NB4 (cell line): ENCODE measurements at regions not wholly inside any gene's neighbourhood (a gene's known extent, or its start where the extent isn't known, plus 50 kb on each side); places are given as distances from the start of the nearest gene placed in this dataset.

Experiments
- DNase-seq: peaks from one replicate; pipeline ENCODE4 v3.0.0; 2010; ENCODE audit warnings: low read depth
- H3K4me3 ChIP-seq: one replicate; pipeline ENCODE4 v1.5.1; 2011; ENCODE audit warnings: mild to moderate bottlenecking, low read depth, low read length, moderate library complexity
- MAX ChIP-seq: IDR thresholded peaks from 2 replicates; pipeline ENCODE4 v1.6.1; 2011; ENCODE audit warnings: low read depth, low read length
- MYC ChIP-seq: IDR thresholded peaks from 2 replicates; pipeline ENCODE4 v1.6.1; 2011; ENCODE audit warnings: low read depth, low read length
- POLR2A ChIP-seq: IDR thresholded peaks from 2 replicates; pipeline ENCODE4 v1.6.1; 2011; ENCODE audit warnings: mild to moderate bottlenecking; ENCODE audit not compliant: insufficient read length; ENCODE audit errors: extremely low read depth
- TF ChIP-seq, protein P1 (sequence below): IDR thresholded peaks from one replicate; pipeline ENCODE4 v1.5.1; 2012; ENCODE audit warnings: low read depth, low read length

GRCh38 chr1:98008373-98008772, 87.5 kb upstream of the DPYD start:
- DNase-seq, result no peak

GRCh38 chr1:98005326-98006010, 84.6 kb upstream of the DPYD start:
- no peak overlapping the region for H3K4me3 ChIP-seq
- no peak for DNase-seq

More at GRCh38 chr1:98008373-98008772, 87.5 kb upstream of the DPYD start:
- TF ChIP-seq MYC (no peak), POLR2A (no peak), MAX (no peak)
- TF ChIP-seq, protein P1, sequence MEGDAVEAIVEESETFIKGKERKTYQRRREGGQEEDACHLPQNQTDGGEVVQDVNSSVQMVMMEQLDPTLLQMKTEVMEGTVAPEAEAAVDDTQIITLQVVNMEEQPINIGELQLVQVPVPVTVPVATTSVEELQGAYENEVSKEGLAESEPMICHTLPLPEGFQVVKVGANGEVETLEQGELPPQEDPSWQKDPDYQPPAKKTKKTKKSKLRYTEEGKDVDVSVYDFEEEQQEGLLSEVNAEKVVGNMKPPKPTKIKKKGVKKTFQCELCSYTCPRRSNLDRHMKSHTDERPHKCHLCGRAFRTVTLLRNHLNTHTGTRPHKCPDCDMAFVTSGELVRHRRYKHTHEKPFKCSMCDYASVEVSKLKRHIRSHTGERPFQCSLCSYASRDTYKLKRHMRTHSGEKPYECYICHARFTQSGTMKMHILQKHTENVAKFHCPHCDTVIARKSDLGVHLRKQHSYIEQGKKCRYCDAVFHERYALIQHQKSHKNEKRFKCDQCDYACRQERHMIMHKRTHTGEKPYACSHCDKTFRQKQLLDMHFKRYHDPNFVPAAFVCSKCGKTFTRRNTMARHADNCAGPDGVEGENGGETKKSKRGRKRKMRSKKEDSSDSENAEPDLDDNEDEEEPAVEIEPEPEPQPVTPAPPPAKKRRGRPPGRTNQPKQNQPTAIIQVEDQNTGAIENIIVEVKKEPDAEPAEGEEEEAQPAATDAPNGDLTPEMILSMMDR, result no peak
- no peak overlapping the region for H3K4me3 ChIP-seq

GRCh38 chr1:98003442-98003841, 82.6 kb upstream of the DPYD start:
- no peak overlapping the region for H3K4me3 ChIP-seq
- DNase-seq, result no peak
- TF ChIP-seq MAX (no peak), POLR2A (no peak), MYC (no peak)
- TF ChIP-seq, protein P1, result no peak

More at GRCh38 chr1:98005326-98006010, 84.6 kb upstream of the DPYD start:
- TF ChIP-seq MAX (no peak), MYC (no peak), POLR2A (no peak)
- TF ChIP-seq, protein P1, result no peak

DNA sequence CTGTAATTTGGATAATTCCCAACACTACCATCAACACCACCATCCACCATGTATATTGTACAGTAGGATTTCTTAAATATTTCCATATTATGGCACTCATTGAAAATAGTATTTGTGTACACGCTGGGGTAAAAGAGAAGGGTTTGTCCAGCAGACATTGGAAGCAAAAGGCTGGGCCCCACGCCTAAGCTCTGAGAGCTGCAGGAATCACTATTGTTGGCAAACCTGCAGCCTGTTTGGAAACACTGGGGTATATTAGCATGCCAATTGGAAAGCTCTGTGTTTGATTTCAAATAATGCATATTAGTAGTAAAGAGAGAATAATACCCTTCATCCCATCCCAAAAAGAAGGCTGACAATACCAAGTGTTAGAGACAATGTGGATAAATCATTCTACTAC, 81.5 kb upstream of the DPYD start:
- no peak for DNase-seq
- TF ChIP-seq MAX, result no peak
- TF ChIP-seq MYC, result no peak
- TF ChIP-seq, protein P1, result no peak
- no peak for TF ChIP-seq POLR2A
- no peak overlapping the region for H3K4me3 ChIP-seq

- no peak for DNase-seq
- TF ChIP-seq, protein P1, result no peak
- no peak for TF ChIP-seq MYC
- TF ChIP-seq POLR2A, result no peak
- no peak for TF ChIP-seq MAX
- no peak overlapping the region for H3K4me3 ChIP-seq
These were observed 80.9 kb upstream of the DPYD start for GRCh38 chr1:98001764-98002163.
